ENCODE measurements at regions not wholly inside any gene's neighbourhood (a gene's known extent, or its start where the extent isn't known, plus 50 kb on each side); places are given as distances from the start of the nearest gene placed in this dataset.

DNA sequence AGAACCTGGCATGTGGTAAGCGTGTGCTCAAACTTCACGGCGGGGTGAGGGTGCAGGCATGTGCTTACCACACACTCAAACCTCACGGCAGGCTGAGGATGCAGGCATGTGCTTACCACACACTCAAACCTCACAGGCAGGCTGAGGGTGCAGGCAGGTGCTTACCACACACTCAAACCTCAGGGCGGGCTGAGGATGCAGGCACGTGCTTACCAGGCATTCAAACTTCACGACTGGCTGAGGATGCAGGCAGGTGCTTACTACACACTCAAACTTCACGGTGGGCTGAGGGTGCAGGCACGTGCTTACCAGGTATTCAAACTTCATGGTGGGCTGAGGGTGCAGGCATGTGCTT is 105.0 kb upstream of the ALKAL2 start:
- TF ChIP-seq CTCF (IDR thresholded peaks at IDR 0.05) (no peak), POLR2A (IDR thresholded peaks at IDR 0.05) (no peak)

Measured in vagina (tissue), 2 donors.